K562 (cell line): ENCODE measurements at regions not wholly inside any gene's neighbourhood (a gene's known extent, or its start where the extent isn't known, plus 50 kb on each side); places are given as distances from the start of the nearest gene placed in this dataset.

Experiments
- ATAC-seq: fragments of 200-7000 bp; cut with Tn5 transposase; 3 replicates; pipeline ENCODE4 v1.9.1; 2020; ENCODE audit warnings: moderate library complexity
- BruUV-seq: library from RNA; stranded (reverse); fragments of 400-500 nt; replicated peaks from 2 replicates; lab custom pipeline; 2021; lab: Mats Ljungman, UMichigan
- CTCF ChIA-PET: fragments of 300-600 bp; formaldehyde crosslinking; extraction: SDS; loops from one replicate; lab custom pipeline; 2021; ENCODE audit warnings: low intra/inter-chr PET ratio; lab: Yijun Ruan, JAX
- POLR2A ChIA-PET: fragments of 300-600, 350-650 bp; sonication (Branson Sonifier 250); formaldehyde crosslinking; extraction: SDS; loops from one replicate; lab custom pipeline; 2021; ENCODE audit warnings: antibody characterized with exemption, inconsistent platforms; lab: Yijun Ruan, JAX
- DNase-seq, 4 experiments: peaks; one replicate each; pipeline versions ENCODE4 v3.0.0 to v3.0.0-alpha.2; 2011 to 2018; ENCODE audit warnings: low spot score in 3 of 4, mixed read lengths in 3 of 4; ENCODE audit errors: extremely low read depth in 1 of 4
- FAIRE-seq: peaks from 2 replicates; lab custom pipeline; 2011; peaks lifted over from hg19 to GRCh38; lab: Jason Lieb, UNC
- H2AFZ ChIP-seq: 2 replicates; pipeline ENCODE4 v1.6.0; 2011; ENCODE audit warnings: low read depth, low read length, control low read depth, inconsistent platforms
- H3K27ac ChIP-seq: fragments of 200-600 bp; 3 replicates; pipeline ENCODE4 v1.8.0; 2011; ENCODE audit warnings: low read depth, mild to moderate bottlenecking, control low read depth, inconsistent platforms, low read length, moderate library complexity, mixed read lengths; ENCODE audit errors: extremely low read depth
- H3K27me3 ChIP-seq, 2 experiments: fragments of 300-600 bp in 1 of 2; 2 replicates in 1 of 2; 3 replicates in 1 of 2; pipeline versions ENCODE4 v1.6.0 to v1.8.0; 2011; ENCODE audit warnings: inconsistent platforms in 2 of 2, low read length in 2 of 2, mild to moderate bottlenecking in 1 of 2, mixed read lengths in 1 of 2, moderate library complexity in 1 of 2; ENCODE audit not compliant: control insufficient read depth in 2 of 2, insufficient read depth in 2 of 2
- H3K36me3 ChIP-seq: fragments of 300-600 bp; 3 replicates; pipeline ENCODE4 v1.8.0; 2011; ENCODE audit warnings: mild to moderate bottlenecking, low read length, inconsistent platforms; ENCODE audit not compliant: control insufficient read depth, insufficient read depth
- H3K4me1 ChIP-seq, 2 experiments: fragments of 200-600 bp in 1 of 2; replicated peaks in 1 of 2; 2 replicates in 1 of 2; 3 replicates in 1 of 2; pipeline versions ENCODE4 v1.5.1 to v1.8.0; 2011; ENCODE audit warnings: inconsistent platforms in 2 of 2, low read length in 2 of 2, mild to moderate bottlenecking in 1 of 2, mixed read lengths in 1 of 2, moderate library complexity in 1 of 2; ENCODE audit not compliant: control insufficient read depth in 2 of 2, insufficient read depth in 2 of 2
- H3K4me2 ChIP-seq: 2 replicates; pipeline ENCODE4 v1.6.1; 2011; ENCODE audit warnings: low read length, control low read depth, inconsistent platforms, mixed read lengths; ENCODE audit not compliant: insufficient read depth
- H3K4me3 ChIP-seq: fragments of 200-600 bp; sonication (generic), shearing (Covaris generic); 2 replicates; pipeline ENCODE4 v1.5.1; 2016; ENCODE audit warnings: control low read depth, inconsistent platforms
- H3K79me2 ChIP-seq: fragments of 200-600 bp; 3 replicates; pipeline ENCODE4 v1.8.0; 2011; ENCODE audit warnings: low read length, inconsistent platforms; ENCODE audit not compliant: control insufficient read depth, insufficient read depth
- H3K9ac ChIP-seq, 2 experiments: 2 replicates each; pipeline versions ENCODE4 v1.6.0 to v1.6.1; 2011; ENCODE audit warnings: low read depth in 2 of 2, low read length in 2 of 2, control low read depth in 1 of 2, inconsistent platforms in 1 of 2, mild to moderate bottlenecking in 1 of 2, mixed read lengths in 1 of 2; ENCODE audit not compliant: insufficient read depth in 1 of 2
- H3K9me1 ChIP-seq: one replicate; pipeline ENCODE4 v1.6.0; 2011; ENCODE audit warnings: inconsistent platforms, mild to moderate bottlenecking, low read length, moderate library complexity; ENCODE audit not compliant: control insufficient read depth, insufficient read depth
- H3K9me3 ChIP-seq: replicated peaks from 2 replicates; pipeline ENCODE4 v1.5.1; 2011; ENCODE audit warnings: low read depth, low read length, inconsistent platforms; ENCODE audit not compliant: control insufficient read depth, insufficient read depth
- H4K20me1 ChIP-seq: replicated peaks from 2 replicates; pipeline ENCODE4 v1.6.1; 2011; ENCODE audit warnings: low read length, inconsistent platforms, mixed read lengths; ENCODE audit not compliant: control insufficient read depth, insufficient read depth
- CC2D1A ChIP-seq: fragments of 450-650 bp; IDR thresholded peaks from 2 replicates; pipeline ENCODE4 v1.6.1; 2017; ENCODE audit warnings: mild to moderate bottlenecking
- CTCF ChIP-seq, 3 experiments: IDR thresholded peaks in 2 of 3; conservative IDR thresholded peaks in 1 of 3; 2 replicates each; pipeline ENCODE4 v1.5.1; 2011 to 2012; ENCODE audit warnings: low read length in 3 of 3, mild to moderate bottlenecking in 3 of 3, control low read depth in 2 of 3, improper control_type of control experiment in 1 of 3, inconsistent platforms in 1 of 3, low read depth in 1 of 3, mixed read lengths in 1 of 3, moderate library complexity in 1 of 3; ENCODE audit not compliant: insufficient read depth in 2 of 3
- DIDO1 ChIP-seq: fragments of 450-650 bp; IDR thresholded peaks from 2 replicates; pipeline ENCODE4 v1.6.1; 2016; ENCODE audit warnings: low read depth, missing biosample characterization, missing genetic modification characterization
- ETV6 ChIP-seq, 3 experiments: fragments of 150-350 bp in 1 of 3; sonication (generic) in 1 of 3; formaldehyde crosslinking in 1 of 3; IDR thresholded peaks; 2 replicates each; pipeline versions ENCODE4 v1.6.1 to v1.8.0; 2014 to 2022; ENCODE audit warnings: borderline replicate concordance in 2 of 3, low read depth in 2 of 3, antibody characterized with exemption in 1 of 3, low read length in 1 of 3, mild to moderate bottlenecking in 1 of 3, missing genetic modification reagents in 1 of 3
- NFIX ChIP-seq: fragments of 250-450 bp; sonication (Bioruptor Pico); IDR thresholded peaks from 2 replicates; pipeline ENCODE4 v1.4.0; 2020; ENCODE audit warnings: low read depth, mild to moderate bottlenecking, moderate library complexity
- NFRKB ChIP-seq: fragments of 450-650 bp; IDR thresholded peaks from 2 replicates; pipeline ENCODE4 v1.6.1; 2016; ENCODE audit warnings: low read depth
- PHTF2 ChIP-seq: fragments of 250-450 bp; sonication (Bioruptor Pico); IDR thresholded peaks from 2 replicates; pipeline ENCODE4 v1.5.0; 2021; ENCODE audit warnings: mild to moderate bottlenecking
- ZKSCAN3 ChIP-seq: fragments of 250-450 bp; sonication (Bioruptor Pico); IDR thresholded peaks from 2 replicates; pipeline ENCODE4 v1.4.0; 2020
- ZNF398 ChIP-seq: fragments of 250-450 bp; sonication (Bioruptor Pico); IDR thresholded peaks from 2 replicates; pipeline ENCODE4 v1.8.0; 2021; ENCODE audit warnings: moderate library complexity, mild to moderate bottlenecking, inconsistent platforms
- ZNF407 ChIP-seq: fragments of 450-650 bp; IDR thresholded peaks from 2 replicates; pipeline ENCODE4 v1.6.1; 2016; ENCODE audit warnings: low read depth
- ZNF696 ChIP-seq: fragments of 250-450 bp; sonication (Bioruptor Pico); conservative IDR thresholded peaks from 2 replicates; pipeline ENCODE4 v1.4.0; 2020; ENCODE audit warnings: mild to moderate bottlenecking, moderate library complexity
- WGBS: fragments of 100-300 bp; shearing (Covaris generic); methylation state at CpG from one replicate; pipeline ENCODE4 v1.1.6; 2016; ENCODE audit warnings: low coverage, mixed read lengths; ENCODE audit not compliant: insufficient coverage; ENCODE audit errors: missing lambda C conversion rate; 5-methylcytosine and 5-hydroxymethylcytosine counted together
- in situ Hi-C: fragments of 300-500 bp; cut with MboI; formaldehyde crosslinking; loops from 4 replicates; pipeline ENCODE4 v1.15.0; 2018; ENCODE audit warnings: inconsistent platforms, mixed read lengths
- intact Hi-C: fragments of 100-400 bp; cut with micrococcal nuclease; formaldehyde crosslinking; loops from 2 replicates; pipeline ENCODE4 v1.14.2; 2022

- CTCF ChIA-PET: no interaction called here
- H3K9ac ChIP-seq: no peak overlapping the region
- TF ChIP-seq NFRKB: no peak
- no peak for TF ChIP-seq ZNF398
- TF ChIP-seq PHTF2 (CRISPR knock-in tag): no peak
- TF ChIP-seq ZKSCAN3: no peak
- no peak for TF ChIP-seq ETV6 (IDR thresholded peaks at IDR 0.05; ENCODE audit: borderline replicate concordance in 1 of 2, low read depth in 2 of 2, low read length in 1 of 2)
- TF ChIP-seq ETV6 (CRISPR knock-in tag; IDR thresholded peaks at IDR 0.05; ENCODE audit: borderline replicate concordance): no peak
- TF ChIP-seq CTCF (IDR thresholded peaks at IDR 0.05 in 2 of 3, conservative IDR thresholded peaks at IDR 0.05 in 1 of 3; ENCODE audit: insufficient read depth in 2 of 3, low read depth in 1 of 3, low read length in 3 of 3): no peak
- no peak for TF ChIP-seq ZNF407
- no peak for TF ChIP-seq ZNF696
- TF ChIP-seq NFIX (CRISPR knock-in tag): no peak
- TF ChIP-seq CC2D1A: no peak
- no peak for TF ChIP-seq DIDO1
Measured at GRCh38 chr1:67514786-67515185, 84.6 kb upstream of the SERBP1 start.

More at GRCh38 chr1:67514786-67515185, 84.6 kb upstream of the SERBP1 start:
- Histone ChIP-seq H3K9me3 (peaks cover 2% of the 10 kb centered on the region), H2AFZ (no peak overlapping the region), H3K36me3 (no peaks in the 10 kb centered on the region), H3K9me1 (no peaks in the 10 kb centered on the region), H3K4me3 (no peak overlapping the region), H3K79me2 (no peaks in the 10 kb centered on the region), H3K27ac (no peak overlapping the region), H3K4me1 (no peaks in the 10 kb centered on the region; a peak in 2 of 5 replicates), H3K4me2 (no peak overlapping the region), H3K27me3 (no peaks in the 10 kb centered on the region), H4K20me1 (no peaks in the 10 kb centered on the region)
- no TSS peak for BruUV-seq
- ATAC-seq (no peak), DNase-seq (no peak), FAIRE-seq (no peak)
- POLR2A ChIA-PET: no interaction called here
- WGBS: 19% methylated on average over 2 of the region's 2 CpGs
- intact Hi-C loops: no loop called here
- in situ Hi-C loops: no loop called here
